Neural progenitor cell (in vitro differentiated cells): ENCODE measurements at regions not wholly inside any gene's neighbourhood (a gene's known extent, or its start where the extent isn't known, plus 50 kb on each side); places are given as distances from the start of the nearest gene placed in this dataset.

Source experiments
- EZH2 ChIP-seq: fragments of 200-600 bp; sonication (generic); IDR thresholded peaks from 2 replicates; pipeline ENCODE4 v1.6.1; 2017; ENCODE audit warnings: antibody characterized with exemption, mild to moderate bottlenecking, moderate library complexity
- EZH2phosphoT487 ChIP-seq: fragments of 200-600 bp; sonication (generic); IDR thresholded peaks from 2 replicates; pipeline ENCODE4 v1.6.1; 2017; ENCODE audit warnings: antibody characterized with exemption
- TF ChIP-seq, protein P1 (sequence below): fragments of 200-600 bp; sonication (generic); IDR thresholded peaks from 2 replicates; pipeline ENCODE4 v1.5.1; 2017; ENCODE audit warnings: antibody characterized with exemption, mild to moderate bottlenecking

DNA sequence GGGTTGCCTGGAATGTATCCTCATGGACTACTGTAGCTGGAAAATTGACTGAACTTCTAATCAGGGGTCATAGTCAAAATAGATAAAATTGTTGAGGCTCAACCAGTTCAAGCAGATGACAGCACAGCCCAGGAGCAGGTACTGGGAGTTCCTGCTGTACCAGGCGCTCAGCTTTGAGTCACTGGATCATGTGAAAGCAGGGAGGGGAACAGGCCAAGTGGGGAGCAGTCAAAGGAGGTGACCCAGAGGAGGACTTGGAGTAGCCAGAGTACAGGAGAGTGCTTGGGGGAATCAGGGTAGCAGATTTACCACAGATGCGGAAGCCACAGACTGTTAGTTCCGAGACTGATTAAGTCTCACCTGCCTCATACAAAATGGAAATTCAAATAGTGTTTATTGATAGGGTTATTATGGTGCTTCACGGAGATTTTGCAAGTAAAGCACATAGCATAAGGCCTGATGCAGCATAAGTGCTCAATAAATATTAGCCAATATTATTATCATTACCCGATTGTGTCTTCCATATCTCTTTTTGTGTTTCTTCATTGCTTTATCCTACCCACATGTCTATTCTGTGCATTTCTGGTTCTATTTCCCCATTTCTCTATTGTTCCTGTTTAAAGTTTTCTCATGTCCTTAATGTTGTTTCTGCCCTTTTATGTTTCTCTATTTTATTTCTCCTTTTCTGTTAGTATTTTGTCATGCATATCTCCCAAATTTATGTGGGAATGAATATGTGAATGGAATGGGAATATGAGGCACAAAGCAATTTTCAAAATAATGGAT, 369.2 kb upstream of the MCTP2 start:
- TF ChIP-seq, protein P1, sequence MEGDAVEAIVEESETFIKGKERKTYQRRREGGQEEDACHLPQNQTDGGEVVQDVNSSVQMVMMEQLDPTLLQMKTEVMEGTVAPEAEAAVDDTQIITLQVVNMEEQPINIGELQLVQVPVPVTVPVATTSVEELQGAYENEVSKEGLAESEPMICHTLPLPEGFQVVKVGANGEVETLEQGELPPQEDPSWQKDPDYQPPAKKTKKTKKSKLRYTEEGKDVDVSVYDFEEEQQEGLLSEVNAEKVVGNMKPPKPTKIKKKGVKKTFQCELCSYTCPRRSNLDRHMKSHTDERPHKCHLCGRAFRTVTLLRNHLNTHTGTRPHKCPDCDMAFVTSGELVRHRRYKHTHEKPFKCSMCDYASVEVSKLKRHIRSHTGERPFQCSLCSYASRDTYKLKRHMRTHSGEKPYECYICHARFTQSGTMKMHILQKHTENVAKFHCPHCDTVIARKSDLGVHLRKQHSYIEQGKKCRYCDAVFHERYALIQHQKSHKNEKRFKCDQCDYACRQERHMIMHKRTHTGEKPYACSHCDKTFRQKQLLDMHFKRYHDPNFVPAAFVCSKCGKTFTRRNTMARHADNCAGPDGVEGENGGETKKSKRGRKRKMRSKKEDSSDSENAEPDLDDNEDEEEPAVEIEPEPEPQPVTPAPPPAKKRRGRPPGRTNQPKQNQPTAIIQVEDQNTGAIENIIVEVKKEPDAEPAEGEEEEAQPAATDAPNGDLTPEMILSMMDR: no peak
- TF ChIP-seq EZH2 (no peak), EZH2phosphoT487 (no peak)
